ENCODE measurements at regions not wholly inside any gene's neighbourhood (a gene's known extent, or its start where the extent isn't known, plus 50 kb on each side); places are given as distances from the start of the nearest gene placed in this dataset.

GRCh38 chr6:163646133-163646532 is 231.6 kb downstream of the QKI start:
- WGBS (ENCODE audit: extremely low coverage, insufficient read length, low lambda C conversion rate): no CpG with 5 or more reads among the region's 9 CpGs
- H3K27me3 Mint-ChIP-seq (ENCODE audit: low read depth): peaks cover 1% of the 10 kb centered on the region; the same call in 1 of the 2 replicates

More at GRCh38 chr6:163646133-163646532, 231.6 kb downstream of the QKI start:
- Histone ChIP-seq H3K27ac (ENCODE audit: insufficient read length, low read depth, low read length) (no peak overlapping the region), H4K91ac (ENCODE audit: insufficient read length, low read depth, low read length) (no peak overlapping the region), H3K79me2 (ENCODE audit: insufficient read depth, low read length) (no peaks in the 10 kb centered on the region), H2BK12ac (ENCODE audit: insufficient read length, low read depth, low read length) (no peak overlapping the region), H3K23ac (ENCODE audit: insufficient read length, low read depth, low read length) (no peak overlapping the region), H3K23me2 (ENCODE audit: insufficient read length, low read depth, low read length, poor library complexity, severe bottlenecking) (no peaks in the 10 kb centered on the region), H3K56ac (ENCODE audit: insufficient read length, low read depth, low read length) (no peak overlapping the region), H4K20me1 (ENCODE audit: control insufficient read depth, insufficient read depth, insufficient read length) (no peaks in the 10 kb centered on the region), H3K4ac (ENCODE audit: low read depth, low read length) (no peak overlapping the region), H3K18ac (ENCODE audit: insufficient read length, low read depth, low read length) (no peak overlapping the region), H3K79me1 (ENCODE audit: insufficient read depth, low read depth, low read length, poor library complexity, severe bottlenecking) (no peaks in the 10 kb centered on the region), H2AK5ac (ENCODE audit: insufficient read length, low read length) (no peak overlapping the region), H3K9ac (ENCODE audit: extremely low read depth, insufficient read length, low read length) (no peak overlapping the region), H3K27me3 (ENCODE audit: insufficient read depth, low read length) (no peaks in the 10 kb centered on the region), H3T11ph (ENCODE audit: low read length) (no peak overlapping the region), H3K4me1 (ENCODE audit: insufficient read depth, low read length) (no peaks in the 10 kb centered on the region; the same call in 1 of the 2 replicates), H3K4me2 (ENCODE audit: insufficient read depth, insufficient read length, low read length) (no peak overlapping the region), H3K14ac (ENCODE audit: insufficient read depth, low read length) (no peak overlapping the region), H2BK120ac (ENCODE audit: low read depth, low read length, poor library complexity, severe bottlenecking) (no peak overlapping the region), H2BK20ac (ENCODE audit: low read depth, low read length, poor library complexity, severe bottlenecking) (no peak overlapping the region), H3K9me3 (ENCODE audit: control insufficient read depth, low read depth, low read length) (no peaks in the 10 kb centered on the region), H4K5ac (ENCODE audit: insufficient read length, low read depth, low read length) (no peak overlapping the region), H2BK15ac (ENCODE audit: low read depth, low read length) (no peak overlapping the region), H4K8ac (replicated peaks; ENCODE audit: insufficient read length, low read depth, low read length) (no peak overlapping the region), H2BK5ac (ENCODE audit: insufficient read length, low read length) (no peak overlapping the region), H2AFZ (ENCODE audit: low read length) (no peak overlapping the region)
- TF ChIP-seq CTCF (conservative IDR thresholded peaks at IDR 0.05): no peak
- DNase-seq: no peak
- Mint-ChIP-seq H3K4me1 (peaks cover 0 to 5% of the 10 kb centered on the region in 2 experiments; a peak in 2 of 4 replicates), H3K36me3 (ENCODE audit: insufficient read depth in 1 of 3, low read depth in 3 of 3) (peaks cover 0 to 5% (median 0%) of the 10 kb centered on the region in 3 experiments; a peak in 3 of 7 replicates), H3K27ac (no peak overlapping the region), H3K4me3 (no peak overlapping the region), H3K9me3 (peaks cover 0 to 5% of the 10 kb centered on the region in 2 experiments; a peak in 3 of 5 replicates)

Measured in H9 (cell line).